ENCODE measurements at regions not wholly inside any gene's neighbourhood (a gene's known extent, or its start where the extent isn't known, plus 50 kb on each side); places are given as distances from the start of the nearest gene placed in this dataset.

DNA sequence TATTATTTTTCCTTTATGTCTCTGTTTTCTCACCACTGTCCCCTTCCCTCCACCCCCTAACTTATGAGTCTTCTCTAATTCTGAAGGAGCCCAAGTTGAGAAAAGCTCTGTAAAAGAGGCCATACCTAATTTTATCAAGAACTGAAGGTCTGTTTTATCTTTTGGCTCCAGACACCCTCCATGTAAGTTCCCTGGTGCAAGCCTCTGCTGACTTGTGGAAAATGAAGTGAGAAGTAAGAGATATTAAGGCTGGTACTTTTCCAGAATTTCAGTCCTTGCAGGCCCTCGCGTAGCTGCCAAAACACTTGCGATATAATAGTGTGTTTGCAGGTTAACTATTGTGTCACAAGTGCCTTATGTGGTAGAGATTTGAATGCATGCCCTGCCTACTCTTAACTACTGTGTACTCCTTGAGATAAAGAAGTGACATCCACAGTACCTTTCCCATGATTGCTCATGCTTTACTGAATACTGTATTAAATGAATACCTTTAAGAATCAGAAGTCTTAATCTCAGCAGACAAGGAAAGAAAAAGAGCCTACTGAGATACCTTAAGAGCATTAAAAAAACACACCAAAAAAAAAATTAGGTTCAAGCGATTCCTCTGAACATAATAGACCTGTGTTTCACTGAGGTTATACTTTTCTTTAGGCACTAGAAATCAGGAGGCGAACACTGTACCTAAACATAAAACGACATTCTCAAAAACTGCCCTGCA lies 143.6 kb upstream of the ZNF184 start:
- TF ChIP-seq, protein P1, sequence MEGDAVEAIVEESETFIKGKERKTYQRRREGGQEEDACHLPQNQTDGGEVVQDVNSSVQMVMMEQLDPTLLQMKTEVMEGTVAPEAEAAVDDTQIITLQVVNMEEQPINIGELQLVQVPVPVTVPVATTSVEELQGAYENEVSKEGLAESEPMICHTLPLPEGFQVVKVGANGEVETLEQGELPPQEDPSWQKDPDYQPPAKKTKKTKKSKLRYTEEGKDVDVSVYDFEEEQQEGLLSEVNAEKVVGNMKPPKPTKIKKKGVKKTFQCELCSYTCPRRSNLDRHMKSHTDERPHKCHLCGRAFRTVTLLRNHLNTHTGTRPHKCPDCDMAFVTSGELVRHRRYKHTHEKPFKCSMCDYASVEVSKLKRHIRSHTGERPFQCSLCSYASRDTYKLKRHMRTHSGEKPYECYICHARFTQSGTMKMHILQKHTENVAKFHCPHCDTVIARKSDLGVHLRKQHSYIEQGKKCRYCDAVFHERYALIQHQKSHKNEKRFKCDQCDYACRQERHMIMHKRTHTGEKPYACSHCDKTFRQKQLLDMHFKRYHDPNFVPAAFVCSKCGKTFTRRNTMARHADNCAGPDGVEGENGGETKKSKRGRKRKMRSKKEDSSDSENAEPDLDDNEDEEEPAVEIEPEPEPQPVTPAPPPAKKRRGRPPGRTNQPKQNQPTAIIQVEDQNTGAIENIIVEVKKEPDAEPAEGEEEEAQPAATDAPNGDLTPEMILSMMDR (IDR thresholded peaks at IDR 0.05), result no peak
- peaks cover 5% of the 10 kb centered on the region for H3K27me3 ChIP-seq (replicated peaks; ENCODE audit: insufficient read depth)

DNA sequence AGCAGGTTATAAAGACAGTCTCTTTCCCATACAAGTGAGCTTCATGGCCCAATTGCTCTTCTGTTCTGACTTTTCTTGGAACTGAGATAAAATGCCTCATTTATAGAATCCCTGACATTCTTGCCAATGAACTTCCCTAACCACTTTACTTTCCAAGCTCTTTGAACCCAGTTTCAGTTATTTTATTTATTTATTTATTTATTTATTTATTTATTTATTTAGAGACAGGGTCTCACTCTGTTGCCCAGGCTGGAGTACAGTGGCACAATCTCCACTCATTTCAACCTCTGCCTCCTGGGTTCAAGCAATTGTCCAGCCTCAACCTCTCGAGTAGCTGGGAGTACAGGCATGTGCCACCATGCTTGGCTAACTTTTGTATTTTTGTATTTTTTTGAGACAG lies 138.5 kb upstream of the ZNF184 start:
- Histone ChIP-seq H3K27ac (no peak overlapping the region), H3K27me3 (replicated peaks; ENCODE audit: insufficient read depth) (peaks cover 2% of the 10 kb centered on the region), H3K4me3 (no peak overlapping the region), H3K9me3 (no peaks in the 10 kb centered on the region), H3K4me1 (ENCODE audit: control insufficient read depth in 1 of 2, low read depth in 2 of 2) (no peaks in the 10 kb centered on the region), H3K36me3 (no peaks in the 10 kb centered on the region)
- no peak for DNase-seq (ENCODE audit: low spot score)
- TF ChIP-seq, protein P1 (IDR thresholded peaks at IDR 0.05), result no peak
- ATAC-seq (ENCODE audit: insufficient number of reproducible peaks, low FRiP score, low read depth), result no peak

More for the DNA sequence above, 143.6 kb upstream of the ZNF184 start:
- ATAC-seq (ENCODE audit: insufficient number of reproducible peaks, low FRiP score, low read depth) (no peak), DNase-seq (ENCODE audit: low spot score) (no peak)
- Histone ChIP-seq H3K9me3 (no peaks in the 10 kb centered on the region), H3K36me3 (no peaks in the 10 kb centered on the region), H3K4me3 (peak overlapping the region; percentile 63), H3K4me1 (ENCODE audit: control insufficient read depth in 1 of 2, low read depth in 2 of 2) (peaks cover 6 to 12% of the 10 kb centered on the region in 2 donors), H3K27ac (no peak overlapping the region)

GRCh38 chr6:27608916-27609883 lies 136.3 kb upstream of the ZNF184 start:
- TF ChIP-seq, protein P1 (IDR thresholded peaks at IDR 0.05), result no peak

GRCh38 chr6:27605401-27606342 lies 132.8 kb upstream of the ZNF184 start:
- DNase-seq (ENCODE audit: low spot score), result no peak
- Histone ChIP-seq H3K27me3 (replicated peaks; ENCODE audit: insufficient read depth) (peaks cover 5% of the 10 kb centered on the region), H3K4me1 (ENCODE audit: control insufficient read depth in 1 of 2, low read depth in 2 of 2) (no peaks in the 10 kb centered on the region), H3K4me3 (no peak overlapping the region), H3K27ac (no peak overlapping the region), H3K9me3 (no peaks in the 10 kb centered on the region), H3K36me3 (no peaks in the 10 kb centered on the region)
- ATAC-seq (ENCODE audit: insufficient number of reproducible peaks, low FRiP score, low read depth), result no peak
- TF ChIP-seq, protein P1 (IDR thresholded peaks at IDR 0.05), result no peak

More at GRCh38 chr6:27608916-27609883, 136.3 kb upstream of the ZNF184 start:
- H3K4me3 ChIP-seq, result no peak overlapping the region
- no peaks in the 10 kb centered on the region for H3K36me3 ChIP-seq
- H3K27me3 ChIP-seq (replicated peaks; ENCODE audit: insufficient read depth), result no peaks in the 10 kb centered on the region
- ATAC-seq (ENCODE audit: insufficient number of reproducible peaks, low FRiP score, low read depth) (no peak), DNase-seq (ENCODE audit: low spot score) (no peak)
- H3K27ac ChIP-seq, result no peak overlapping the region
- no peaks in the 10 kb centered on the region for H3K4me1 ChIP-seq (ENCODE audit: control insufficient read depth in 1 of 2, low read depth in 2 of 2)
- no peaks in the 10 kb centered on the region for H3K9me3 ChIP-seq
